GM19372 (cell line): ENCODE measurements at regions not wholly inside any gene's neighbourhood (a gene's known extent, or its start where the extent isn't known, plus 50 kb on each side); places are given as distances from the start of the nearest gene placed in this dataset.
"Not testable (repeated sequence)": the region's sequence is repeated elsewhere in the genome, so short reads cannot be mapped to it uniquely, and the experiment has no call there.

Experiments used
- ATAC-seq: cut with Tn5 transposase; IDR thresholded peaks from one replicate; pipeline ENCODE4 v1.9.1; 2021; ENCODE audit warnings: mild to moderate bottlenecking, low read depth, moderate library complexity; ENCODE audit not compliant: unreplicated experiment

DNA sequence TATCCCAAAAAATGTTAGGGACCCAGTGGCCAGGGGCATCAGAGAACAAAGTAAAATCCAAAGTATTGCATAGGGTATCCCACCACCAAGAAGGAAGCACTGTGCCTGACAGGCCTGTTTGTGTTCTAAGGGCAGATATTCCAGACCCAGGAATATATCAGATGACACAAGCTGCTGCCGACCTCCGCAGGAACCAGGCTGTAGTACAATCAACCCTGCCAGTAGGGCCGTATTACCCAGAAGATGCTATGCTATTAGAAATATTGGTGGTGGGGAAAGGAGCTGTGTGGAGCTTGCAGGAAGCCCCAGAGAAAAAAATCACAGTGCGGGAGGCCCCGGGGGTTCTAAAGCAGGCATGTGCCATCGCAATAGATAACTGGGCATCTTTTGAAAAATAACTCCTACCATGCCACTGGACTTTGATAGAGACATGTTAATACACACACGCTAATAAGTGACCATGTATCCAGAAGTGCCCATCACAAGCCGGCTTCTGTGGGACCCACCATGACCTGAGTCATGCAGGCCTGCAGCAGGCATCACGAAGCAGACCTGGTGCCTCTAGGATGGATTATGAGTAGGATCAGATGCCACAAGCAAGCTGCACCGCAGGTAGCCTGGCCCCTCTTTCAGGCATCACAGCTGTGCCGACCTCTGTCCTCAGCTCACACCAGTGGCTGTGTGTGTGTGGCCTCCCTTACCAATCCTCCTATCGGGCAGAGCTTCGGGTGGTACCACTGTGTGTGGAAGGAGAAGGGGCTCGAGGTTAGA, 242.7 kb downstream of the BCL11B start:
- ATAC-seq, result no peak

DNA sequence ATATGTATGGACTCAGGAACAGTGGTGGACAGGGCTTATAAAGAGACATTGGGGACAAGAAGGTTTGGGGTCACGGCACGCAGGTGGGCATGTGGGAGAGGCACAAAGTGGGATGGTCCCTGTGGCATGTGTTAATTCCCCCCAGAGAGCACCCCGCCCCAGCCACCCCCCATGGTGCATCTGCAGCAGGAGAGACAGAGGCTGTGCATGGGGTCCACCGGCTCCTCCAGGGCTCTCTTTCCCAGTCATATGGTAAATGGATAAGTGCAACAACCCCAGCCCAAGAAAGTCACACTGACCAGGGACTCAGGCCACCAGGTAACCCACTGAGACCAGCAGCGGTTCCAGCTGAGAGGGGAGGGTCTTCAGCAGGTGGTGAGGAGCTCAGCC, 242.1 kb downstream of the BCL11B start:
- no peak for ATAC-seq

DNA sequence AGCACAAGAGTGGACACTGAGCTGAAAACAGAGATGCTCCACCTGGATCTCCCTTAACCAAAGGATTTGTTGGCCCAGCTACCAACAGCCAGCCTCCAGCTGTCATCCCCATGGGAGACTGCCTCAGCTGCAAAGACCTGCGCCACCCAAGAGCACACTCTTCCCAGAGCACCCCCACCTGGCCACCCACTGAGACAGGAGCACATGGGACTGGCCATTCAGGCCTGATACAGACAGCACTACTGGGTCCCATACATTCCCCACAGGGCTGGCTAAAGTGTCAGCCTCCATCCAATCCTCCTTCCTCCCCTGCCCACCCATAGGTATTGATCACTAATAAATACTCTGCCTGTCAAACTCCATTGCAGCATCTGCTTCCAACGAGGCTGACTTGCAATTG, 241.5 kb downstream of the BCL11B start:
- ATAC-seq, result no peak

DNA sequence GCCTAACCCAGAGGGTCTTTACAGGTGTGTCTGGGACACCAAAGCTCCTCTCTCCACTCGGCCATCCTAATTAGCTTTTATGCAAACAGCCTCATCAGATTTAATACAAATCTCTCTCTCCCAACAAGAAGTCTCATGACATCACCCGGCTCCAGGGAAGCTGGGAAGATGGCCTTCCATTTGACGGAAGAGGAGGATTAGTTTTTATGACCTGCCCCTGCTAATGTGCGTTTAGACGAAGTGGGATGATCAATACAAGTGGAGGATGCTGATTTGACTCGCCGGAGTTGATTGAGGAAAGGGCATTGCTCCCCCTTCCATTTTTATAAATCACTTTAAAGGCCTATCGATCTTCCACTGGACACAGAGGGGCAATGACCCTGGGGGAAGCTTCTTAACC, 239.2 kb downstream of the BCL11B start:
- no peak for ATAC-seq

DNA sequence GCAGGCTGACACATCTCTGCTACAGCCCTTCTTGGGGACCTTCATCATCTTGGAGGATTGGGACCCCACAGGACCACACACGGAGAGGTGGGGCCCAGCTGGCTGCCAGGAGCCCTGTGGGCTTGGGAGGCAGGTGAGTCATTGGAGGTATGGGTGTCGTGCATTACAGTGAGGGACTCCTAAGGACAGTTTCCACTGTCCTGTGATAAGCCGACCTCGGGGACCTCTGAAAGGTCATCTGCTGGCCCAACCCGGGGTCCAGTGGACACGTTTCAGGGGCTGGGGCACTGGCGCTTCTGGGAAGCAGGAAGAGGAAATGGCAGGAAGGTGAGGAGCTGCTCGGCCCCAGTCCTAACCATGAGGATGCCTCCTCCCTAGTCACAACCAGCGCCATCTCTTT, 238.0 kb downstream of the BCL11B start:
- no peak for ATAC-seq

DNA sequence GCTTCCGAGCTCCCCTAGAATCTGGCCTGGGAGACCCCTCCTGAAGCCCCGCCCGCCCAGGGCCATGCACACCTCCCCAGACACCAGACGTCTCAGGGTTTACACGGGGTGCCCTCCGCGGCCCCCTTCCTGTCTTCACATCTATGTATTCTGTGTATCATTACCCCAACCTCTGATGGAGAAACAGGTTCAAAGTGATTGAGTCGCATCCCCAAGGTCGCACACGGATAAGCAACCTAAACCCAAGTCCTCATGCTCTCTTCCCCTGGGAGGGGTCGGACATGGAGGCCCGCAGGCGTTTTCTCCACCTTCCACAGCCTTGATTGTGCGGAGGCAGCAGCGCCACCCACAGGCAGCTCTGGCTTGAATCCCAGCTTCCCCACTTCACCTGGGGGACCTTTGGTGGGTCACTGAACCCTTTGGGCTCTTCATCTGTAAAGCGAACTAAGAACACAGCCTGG, 237.3 kb downstream of the BCL11B start:
- ATAC-seq, result no peak

DNA sequence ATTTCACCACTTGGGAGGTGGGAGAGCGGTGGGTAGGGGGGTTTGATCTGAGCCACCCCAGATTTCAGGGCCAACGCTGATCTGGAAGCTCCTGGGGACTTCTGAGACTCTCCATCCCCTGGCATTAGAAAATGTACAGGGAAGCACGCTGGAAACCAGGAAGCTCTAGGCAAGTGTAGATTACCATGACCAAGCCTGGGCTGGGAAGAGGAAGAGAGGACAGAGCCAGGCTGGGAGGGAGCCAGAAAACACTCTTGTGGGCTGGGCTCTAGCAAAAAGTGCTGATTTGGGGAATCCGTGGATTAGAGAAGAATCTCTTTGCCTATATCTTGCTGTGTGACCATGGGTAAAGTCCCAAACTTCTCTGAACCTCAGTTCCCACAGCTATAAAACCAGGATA, 236.7 kb downstream of the BCL11B start:
- ATAC-seq, result no peak

DNA sequence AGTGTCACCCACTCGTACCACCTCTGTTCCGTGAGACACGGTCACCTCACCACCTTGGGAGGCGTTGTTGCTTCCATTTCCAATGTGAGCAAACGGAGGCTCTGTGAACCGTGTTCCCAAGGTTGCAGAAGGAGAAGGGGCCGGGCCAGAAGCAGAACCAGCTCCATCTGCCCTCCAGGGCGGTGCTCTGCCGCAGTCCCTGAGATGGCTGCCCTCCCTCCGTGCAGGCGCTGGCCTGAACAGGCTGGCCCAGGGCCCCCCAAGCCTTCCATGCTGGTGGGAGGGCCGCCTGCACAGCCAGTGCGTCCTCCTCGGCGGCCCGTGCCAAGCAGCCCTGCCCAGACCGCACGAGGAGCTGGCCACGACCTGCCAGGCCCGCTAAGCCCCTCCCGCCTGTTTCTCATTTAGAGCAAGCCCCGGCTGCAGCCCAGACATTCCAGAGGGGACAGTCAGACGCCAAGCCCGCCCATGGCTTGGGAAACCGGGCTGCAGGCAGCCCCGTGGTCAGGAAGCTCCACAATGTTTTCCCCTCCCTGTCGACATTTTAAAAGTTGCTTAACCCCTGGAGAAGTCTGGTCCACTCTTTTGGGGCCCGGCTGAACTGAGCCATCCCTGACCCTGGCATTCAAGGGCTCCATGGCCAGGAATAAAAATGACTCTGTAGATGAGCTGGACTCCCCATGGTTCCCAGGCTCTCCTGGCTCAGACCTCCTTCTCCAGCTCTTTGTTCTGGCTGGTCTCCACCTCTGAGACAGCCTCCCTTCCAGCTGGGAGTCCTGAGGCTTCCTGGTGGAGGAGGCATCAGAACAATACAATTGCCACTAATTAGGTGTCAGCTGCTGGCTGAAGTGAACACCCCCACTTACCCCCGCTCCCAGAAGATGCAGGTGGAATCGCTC, 236.0 kb downstream of the BCL11B start:
- no peak for ATAC-seq

DNA sequence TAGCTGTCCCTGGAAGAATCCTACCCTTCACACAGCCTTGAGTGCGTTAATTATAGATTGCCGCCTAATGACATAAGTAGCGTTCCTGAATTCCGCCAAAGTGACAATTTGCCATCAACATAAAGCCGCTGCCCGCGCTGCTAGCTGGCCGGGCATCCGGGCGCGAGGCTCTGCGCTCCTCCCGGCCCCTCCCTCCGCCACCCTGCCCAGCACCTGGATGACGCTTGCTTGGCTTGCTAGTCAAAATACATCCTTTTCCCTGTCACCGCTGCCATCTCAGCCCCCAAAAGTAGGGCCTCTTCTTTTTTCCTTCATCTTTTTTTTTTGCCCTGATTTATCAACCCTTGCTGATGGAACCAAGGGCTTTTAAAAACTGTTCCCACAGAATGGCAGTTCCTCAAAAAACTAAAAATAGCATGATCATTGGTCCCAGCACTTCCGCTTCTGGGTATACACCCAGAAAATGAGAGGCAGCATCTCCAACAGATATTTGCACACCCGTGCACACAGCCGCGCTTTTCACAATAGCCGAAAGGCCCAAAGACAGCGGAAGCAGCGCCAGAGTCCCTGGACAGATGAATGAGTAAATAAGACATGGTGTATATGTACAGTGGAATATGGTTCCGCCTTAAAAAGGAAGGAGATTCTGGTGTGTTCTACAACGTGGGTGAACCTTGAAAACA, 235.2 kb downstream of the BCL11B start:
- no peak for ATAC-seq

DNA sequence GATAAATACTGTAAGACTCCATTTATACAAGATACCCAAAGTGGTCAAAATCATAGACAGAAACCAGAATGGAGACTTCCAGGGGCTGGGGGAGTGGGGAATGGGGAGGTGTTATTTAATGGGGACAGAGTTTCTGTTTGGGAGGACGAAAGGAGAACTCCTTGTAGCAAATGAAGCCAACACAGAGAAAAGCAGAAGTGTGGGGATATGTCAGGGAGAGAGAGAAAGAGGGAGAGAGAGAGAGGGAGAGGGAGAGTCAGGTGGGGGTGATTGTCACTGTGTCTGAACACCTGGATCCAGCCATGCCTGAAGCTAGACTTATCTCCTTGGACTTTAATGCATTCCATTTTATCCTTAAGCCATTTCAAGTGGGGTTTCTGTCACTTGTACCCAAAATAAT, 234.7 kb downstream of the BCL11B start:
- ATAC-seq, result not testable (repeated sequence)

DNA sequence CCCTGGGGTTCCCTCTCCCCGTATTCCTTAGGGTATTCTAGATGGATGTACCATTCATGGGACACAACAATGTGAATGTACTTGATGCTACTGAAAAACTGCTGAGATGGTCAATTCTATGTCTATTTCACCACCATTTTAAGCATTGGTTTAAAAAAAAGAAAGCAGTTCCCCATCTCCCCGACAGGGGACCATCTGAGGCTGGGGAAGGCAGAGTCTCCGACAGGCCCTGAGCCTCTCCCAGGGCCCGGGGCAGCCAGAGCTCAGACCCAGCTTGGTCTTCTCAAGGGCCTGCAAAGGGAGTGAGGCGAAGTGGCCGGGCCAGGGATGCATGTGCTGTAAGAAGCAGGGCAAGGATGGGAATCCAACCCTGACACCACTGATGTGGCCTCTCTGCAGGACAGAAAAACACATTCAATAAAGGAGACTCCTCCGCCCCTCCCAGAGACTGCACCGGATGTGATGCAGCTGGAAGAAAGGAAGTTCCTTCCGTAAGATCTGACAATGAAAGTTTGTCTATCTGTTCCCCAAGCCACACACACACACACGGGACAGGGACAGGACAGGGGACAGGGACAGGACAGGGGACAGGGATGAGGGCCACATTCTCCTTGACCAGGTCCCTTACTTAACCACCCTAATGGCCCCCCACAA, 234.1 kb downstream of the BCL11B start:
- no peak for ATAC-seq

DNA sequence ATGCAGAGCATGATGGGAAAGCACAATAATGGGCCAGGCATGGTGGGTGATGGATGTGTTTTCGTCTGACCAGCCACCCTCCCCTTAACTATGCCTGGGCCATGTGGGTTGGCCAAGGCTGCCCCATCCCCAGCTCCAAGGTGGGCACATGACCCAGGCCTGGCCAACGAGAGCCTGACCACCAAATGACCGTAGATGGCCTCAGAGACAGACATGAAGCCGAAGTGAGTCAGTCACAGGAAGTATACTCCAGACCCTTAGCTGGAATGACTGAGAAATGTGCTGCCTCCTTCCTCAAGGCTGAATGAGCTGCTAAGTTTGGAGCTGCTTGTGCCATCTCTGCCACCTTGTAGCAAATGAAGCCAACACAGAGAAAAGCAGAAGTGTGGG, 233.6 kb downstream of the BCL11B start:
- no peak for ATAC-seq

DNA sequence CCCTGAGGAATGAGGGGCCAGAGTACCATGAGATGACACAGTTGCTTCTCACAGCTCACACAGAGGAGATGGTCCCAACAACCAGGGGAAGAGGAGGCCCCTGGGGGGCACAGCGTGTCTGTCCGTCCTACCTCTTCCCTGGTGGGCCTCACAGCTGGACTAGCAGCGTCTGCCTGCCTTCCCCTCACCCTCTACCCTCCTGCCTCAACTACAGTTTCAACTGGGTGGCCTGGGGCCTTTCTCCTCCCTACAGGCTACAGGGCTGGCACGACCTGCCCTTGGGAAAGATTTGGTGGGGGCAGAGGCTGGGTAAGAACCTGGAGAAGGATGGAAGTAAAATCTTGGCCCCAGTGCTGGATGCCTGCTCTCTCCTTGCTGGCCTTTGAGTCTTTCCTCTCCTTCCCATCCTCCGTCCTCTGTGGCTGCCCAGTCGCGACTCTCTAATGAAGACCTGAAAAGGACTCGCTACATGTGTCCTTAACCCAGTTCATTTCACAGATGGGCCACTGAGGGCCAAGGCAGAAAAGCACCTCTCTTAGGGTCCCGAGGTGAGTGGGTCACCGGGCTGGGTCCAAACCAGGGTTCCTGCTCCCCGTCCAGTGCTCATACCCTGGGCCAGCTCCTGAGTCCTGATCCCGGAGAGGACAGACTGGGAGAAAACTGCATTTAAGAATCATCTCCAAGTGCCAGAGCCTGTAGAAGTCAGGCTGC, 232.5 kb downstream of the BCL11B start:
- no peak for ATAC-seq

DNA sequence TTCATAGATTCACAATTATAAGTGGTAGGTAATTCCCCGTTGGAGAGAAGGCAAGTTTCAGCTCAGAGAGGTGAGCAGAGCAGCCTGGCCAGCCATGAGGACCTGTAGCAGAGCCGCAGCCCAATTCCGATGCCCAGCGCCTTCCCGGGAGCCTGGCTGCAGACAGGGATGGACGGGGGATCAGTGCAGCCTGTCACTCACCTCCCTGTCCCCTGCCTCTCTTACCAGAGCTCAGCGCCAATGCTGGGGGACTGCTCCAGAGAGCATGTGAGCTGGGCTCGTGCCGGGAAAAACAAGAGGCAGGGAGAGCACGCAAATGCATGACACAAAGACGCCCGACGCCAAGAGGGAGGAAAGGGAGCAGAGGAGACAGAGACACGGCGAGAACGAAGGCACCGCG, 231.9 kb downstream of the BCL11B start:
- no peak for ATAC-seq

DNA sequence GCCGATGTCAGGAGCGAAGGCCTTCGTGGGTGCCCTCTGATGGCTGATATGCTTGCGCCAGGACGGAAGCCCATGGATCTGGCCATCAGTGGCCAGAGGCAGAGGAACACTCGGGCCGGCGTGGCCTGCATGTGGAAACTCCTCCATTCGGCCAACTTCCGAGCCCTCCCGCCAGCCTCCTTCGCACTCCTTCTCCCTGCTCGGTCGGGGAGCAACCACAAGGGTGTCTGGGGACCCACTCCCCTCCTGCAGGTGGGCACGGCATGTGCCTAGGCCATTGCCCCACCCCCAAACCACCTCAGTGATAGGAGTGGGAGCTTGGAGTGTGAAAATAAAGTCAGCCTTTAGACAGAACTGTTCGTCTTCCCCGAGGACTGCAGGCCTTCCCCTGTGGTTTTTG, 231.3 kb downstream of the BCL11B start:
- ATAC-seq, result no peak

DNA sequence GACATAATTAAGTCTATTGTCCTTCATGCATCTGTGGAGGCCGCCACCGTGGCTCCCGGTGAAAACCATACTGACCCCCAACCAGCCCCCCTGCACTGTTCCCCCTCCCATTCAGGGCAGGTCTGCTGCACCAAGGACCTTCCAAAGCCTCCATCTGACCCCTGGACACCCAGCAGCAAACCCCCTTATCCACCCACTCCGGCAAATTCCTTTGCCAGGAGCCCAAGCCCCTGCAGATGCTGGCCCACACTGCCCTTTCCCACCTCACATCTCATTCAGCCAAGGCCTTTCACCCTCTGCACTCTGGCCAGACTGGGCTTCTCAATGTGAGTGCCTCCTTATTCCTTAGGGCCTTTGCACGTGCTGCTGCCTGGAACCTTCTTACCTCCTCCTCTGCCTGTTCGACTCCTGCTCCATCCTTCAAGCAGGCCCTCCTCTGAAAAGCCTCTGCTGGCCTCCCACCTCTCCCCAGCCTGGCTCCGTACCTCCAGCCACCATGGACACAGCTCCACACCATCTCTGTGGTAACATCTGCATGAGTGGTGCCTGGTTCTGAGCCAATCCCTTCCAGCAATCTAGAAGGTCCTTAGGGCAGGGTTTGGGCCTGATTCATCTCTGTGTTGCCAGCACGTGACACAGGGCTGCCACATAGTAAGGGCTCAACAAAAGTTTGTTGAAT, 230.7 kb downstream of the BCL11B start:
- no peak for ATAC-seq

DNA sequence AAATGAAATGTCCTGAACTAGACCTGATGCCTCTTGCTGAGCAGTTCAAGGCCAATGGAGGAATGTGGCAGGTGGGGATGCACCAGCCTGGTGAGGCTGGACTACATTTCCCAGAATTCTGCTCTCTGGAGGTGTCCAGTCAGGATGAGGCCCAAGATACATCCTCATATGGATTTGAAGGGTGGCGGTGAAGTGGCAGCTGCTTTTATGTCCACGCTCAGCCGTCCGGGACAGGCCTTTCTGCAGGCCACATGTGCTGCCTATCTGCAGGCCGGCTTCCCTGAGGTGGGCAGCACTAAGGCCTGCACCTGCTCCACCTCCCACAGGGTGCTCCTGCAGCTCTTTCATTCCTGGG, 230.2 kb downstream of the BCL11B start:
- no peak for ATAC-seq

DNA sequence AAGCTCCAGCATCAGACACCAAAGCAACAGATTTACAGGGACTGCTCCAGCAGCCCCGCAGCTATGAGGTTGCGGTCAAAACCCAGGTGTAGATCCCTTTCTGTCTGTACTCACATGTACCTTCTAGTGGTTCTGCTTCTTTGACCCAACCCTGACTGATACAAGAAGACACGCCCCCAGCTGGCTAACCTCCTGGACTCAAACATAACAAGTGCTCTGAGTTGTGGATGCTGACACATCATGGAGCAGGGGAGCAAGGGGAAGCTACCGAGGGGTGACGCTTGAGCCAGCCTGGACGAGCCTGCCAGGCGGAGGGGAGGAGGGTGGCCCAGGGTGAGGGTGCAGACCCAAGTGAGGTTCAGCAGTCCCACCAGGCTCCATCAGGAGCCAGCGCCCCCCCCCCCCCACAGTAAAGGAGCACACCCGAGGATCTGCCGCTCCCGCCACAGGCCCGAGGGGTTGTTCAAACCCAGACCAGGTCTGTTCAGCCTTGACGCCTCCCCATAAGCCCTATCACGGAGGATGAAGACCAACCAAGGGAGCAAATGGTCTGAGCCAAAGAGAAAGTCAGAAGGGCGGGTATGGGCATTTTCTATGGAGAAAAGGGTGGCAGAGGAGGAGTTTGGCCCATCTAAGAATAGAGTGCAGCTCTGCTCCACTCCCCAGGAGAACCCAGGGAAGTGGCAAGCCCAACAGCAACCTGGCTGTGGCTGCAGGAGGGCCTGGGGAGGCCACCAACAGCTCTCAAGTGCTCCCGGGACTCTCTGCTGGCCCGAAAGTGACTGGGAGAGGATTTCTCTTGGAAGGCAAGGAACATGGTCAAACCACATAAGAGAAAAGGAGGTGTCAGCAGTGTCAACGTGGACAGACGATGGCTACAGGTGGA, 229.4 kb downstream of the BCL11B start:
- ATAC-seq, result no peak

DNA sequence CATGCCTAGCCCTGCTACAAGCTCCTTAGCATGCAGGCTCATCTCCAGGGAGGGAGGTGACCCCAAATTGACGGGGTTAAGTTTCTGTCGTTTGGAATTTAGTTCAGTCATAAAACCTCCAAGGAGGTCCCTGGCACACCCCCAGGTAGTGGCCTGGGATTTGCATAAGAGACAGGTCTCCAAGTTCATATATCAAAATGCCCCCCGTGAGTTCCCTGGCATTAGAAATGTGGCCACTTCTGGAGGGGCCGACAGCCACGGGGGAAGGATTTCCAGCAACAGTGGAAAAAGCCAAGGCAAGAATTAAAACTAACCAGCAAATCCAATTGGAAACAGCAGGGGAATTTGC, 228.8 kb downstream of the BCL11B start:
- no peak for ATAC-seq
